K562 (cell line): ENCODE measurements at regions not wholly inside any gene's neighbourhood (a gene's known extent, or its start where the extent isn't known, plus 50 kb on each side); places are given as distances from the start of the nearest gene placed in this dataset.

Source experiments
- ATAC-seq: fragments of 200-7000 bp; cut with Tn5 transposase; 3 replicates; pipeline ENCODE4 v1.9.1; 2020; ENCODE audit warnings: moderate library complexity
- BruUV-seq: library from RNA; stranded (reverse); fragments of 400-500 nt; replicated peaks from 2 replicates; lab custom pipeline; 2021; lab: Mats Ljungman, UMichigan
- CTCF ChIA-PET: fragments of 300-600 bp; formaldehyde crosslinking; extraction: SDS; loops from one replicate; lab custom pipeline; 2021; ENCODE audit warnings: low intra/inter-chr PET ratio; lab: Yijun Ruan, JAX
- POLR2A ChIA-PET: fragments of 300-600, 350-650 bp; sonication (Branson Sonifier 250); formaldehyde crosslinking; extraction: SDS; loops from one replicate; lab custom pipeline; 2021; ENCODE audit warnings: antibody characterized with exemption, inconsistent platforms; lab: Yijun Ruan, JAX
- DNase-seq, 4 experiments: peaks; one replicate each; pipeline versions ENCODE4 v3.0.0 to v3.0.0-alpha.2; 2011 to 2018; ENCODE audit warnings: low spot score in 3 of 4, mixed read lengths in 3 of 4; ENCODE audit errors: extremely low read depth in 1 of 4
- FAIRE-seq: peaks from 2 replicates; lab custom pipeline; 2011; peaks lifted over from hg19 to GRCh38; lab: Jason Lieb, UNC
- H2AFZ ChIP-seq: 2 replicates; pipeline ENCODE4 v1.6.0; 2011; ENCODE audit warnings: low read depth, low read length, control low read depth, inconsistent platforms
- H3K27ac ChIP-seq: fragments of 200-600 bp; 3 replicates; pipeline ENCODE4 v1.8.0; 2011; ENCODE audit warnings: low read depth, mild to moderate bottlenecking, control low read depth, inconsistent platforms, low read length, moderate library complexity, mixed read lengths; ENCODE audit errors: extremely low read depth
- H3K27me3 ChIP-seq, 2 experiments: fragments of 300-600 bp in 1 of 2; 2 replicates in 1 of 2; 3 replicates in 1 of 2; pipeline versions ENCODE4 v1.6.0 to v1.8.0; 2011; ENCODE audit warnings: inconsistent platforms in 2 of 2, low read length in 2 of 2, mild to moderate bottlenecking in 1 of 2, mixed read lengths in 1 of 2, moderate library complexity in 1 of 2; ENCODE audit not compliant: control insufficient read depth in 2 of 2, insufficient read depth in 2 of 2
- H3K36me3 ChIP-seq: fragments of 300-600 bp; 3 replicates; pipeline ENCODE4 v1.8.0; 2011; ENCODE audit warnings: mild to moderate bottlenecking, low read length, inconsistent platforms; ENCODE audit not compliant: control insufficient read depth, insufficient read depth
- H3K4me1 ChIP-seq, 2 experiments: fragments of 200-600 bp in 1 of 2; replicated peaks in 1 of 2; 2 replicates in 1 of 2; 3 replicates in 1 of 2; pipeline versions ENCODE4 v1.5.1 to v1.8.0; 2011; ENCODE audit warnings: inconsistent platforms in 2 of 2, low read length in 2 of 2, mild to moderate bottlenecking in 1 of 2, mixed read lengths in 1 of 2, moderate library complexity in 1 of 2; ENCODE audit not compliant: control insufficient read depth in 2 of 2, insufficient read depth in 2 of 2
- H3K4me2 ChIP-seq: 2 replicates; pipeline ENCODE4 v1.6.1; 2011; ENCODE audit warnings: low read length, control low read depth, inconsistent platforms, mixed read lengths; ENCODE audit not compliant: insufficient read depth
- H3K4me3 ChIP-seq: fragments of 200-600 bp; sonication (generic), shearing (Covaris generic); 2 replicates; pipeline ENCODE4 v1.5.1; 2016; ENCODE audit warnings: control low read depth, inconsistent platforms
- H3K79me2 ChIP-seq: fragments of 200-600 bp; 3 replicates; pipeline ENCODE4 v1.8.0; 2011; ENCODE audit warnings: low read length, inconsistent platforms; ENCODE audit not compliant: control insufficient read depth, insufficient read depth
- H3K9ac ChIP-seq, 2 experiments: 2 replicates each; pipeline versions ENCODE4 v1.6.0 to v1.6.1; 2011; ENCODE audit warnings: low read depth in 2 of 2, low read length in 2 of 2, control low read depth in 1 of 2, inconsistent platforms in 1 of 2, mild to moderate bottlenecking in 1 of 2, mixed read lengths in 1 of 2; ENCODE audit not compliant: insufficient read depth in 1 of 2
- H3K9me1 ChIP-seq: one replicate; pipeline ENCODE4 v1.6.0; 2011; ENCODE audit warnings: inconsistent platforms, mild to moderate bottlenecking, low read length, moderate library complexity; ENCODE audit not compliant: control insufficient read depth, insufficient read depth
- H3K9me3 ChIP-seq: replicated peaks from 2 replicates; pipeline ENCODE4 v1.5.1; 2011; ENCODE audit warnings: low read depth, low read length, inconsistent platforms; ENCODE audit not compliant: control insufficient read depth, insufficient read depth
- H4K20me1 ChIP-seq: replicated peaks from 2 replicates; pipeline ENCODE4 v1.6.1; 2011; ENCODE audit warnings: low read length, inconsistent platforms, mixed read lengths; ENCODE audit not compliant: control insufficient read depth, insufficient read depth
- KDM2B ChIP-seq: fragments of 250-450 bp; sonication (Bioruptor Pico); IDR thresholded peaks from 2 replicates; pipeline ENCODE4 v1.8.0; 2021; ENCODE audit warnings: mild to moderate bottlenecking, moderate library complexity
- PURB ChIP-seq: sonication (generic); formaldehyde crosslinking; IDR thresholded peaks from 2 replicates; pipeline ENCODE4 v1.9.0; 2021; ENCODE audit warnings: low read depth, mild to moderate bottlenecking, missing genetic modification reagents
- TCF3 ChIP-seq: sonication (generic); formaldehyde crosslinking; IDR thresholded peaks from 2 replicates; pipeline ENCODE4 v1.4.0; 2020; ENCODE audit warnings: mild to moderate bottlenecking, missing genetic modification reagents
- TSC22D4 ChIP-seq: fragments of 450-650 bp; IDR thresholded peaks from 2 replicates; pipeline ENCODE4 v1.6.1; 2016; ENCODE audit warnings: missing genetic modification characterization, missing biosample characterization, control low read depth
- WGBS: fragments of 100-300 bp; shearing (Covaris generic); methylation state at CpG from one replicate; pipeline ENCODE4 v1.1.6; 2016; ENCODE audit warnings: low coverage, mixed read lengths; ENCODE audit not compliant: insufficient coverage; ENCODE audit errors: missing lambda C conversion rate; 5-methylcytosine and 5-hydroxymethylcytosine counted together
- in situ Hi-C: fragments of 300-500 bp; cut with MboI; formaldehyde crosslinking; loops from 4 replicates; pipeline ENCODE4 v1.15.0; 2018; ENCODE audit warnings: inconsistent platforms, mixed read lengths
- intact Hi-C: fragments of 100-400 bp; cut with micrococcal nuclease; formaldehyde crosslinking; loops from 2 replicates; pipeline ENCODE4 v1.14.2; 2022
- TF ChIP-seq, protein P1 (sequence below): fragments of 450-650 bp; IDR thresholded peaks from 2 replicates; pipeline ENCODE4 v1.6.1; 2016; ENCODE audit warnings: antibody characterized with exemption
- TF ChIP-seq, protein P2 (sequence below): sonication (generic); formaldehyde crosslinking; IDR thresholded peaks from 2 replicates; pipeline ENCODE4 v1.8.1; 2023; ENCODE audit warnings: mild to moderate bottlenecking, missing genetic modification reagents

- BruUV-seq, result no TSS peak
- ATAC-seq, result no peak
- intact Hi-C loops (no loop called here), in situ Hi-C loops (no loop called here)
- H3K4me2 ChIP-seq, result no peak overlapping the region
- no peak overlapping the region for H3K4me3 ChIP-seq
- TF ChIP-seq PURB (CRISPR knock-in tag), result no peak
- TF ChIP-seq KDM2B (CRISPR knock-in tag), result no peak
- TF ChIP-seq, protein P1, sequence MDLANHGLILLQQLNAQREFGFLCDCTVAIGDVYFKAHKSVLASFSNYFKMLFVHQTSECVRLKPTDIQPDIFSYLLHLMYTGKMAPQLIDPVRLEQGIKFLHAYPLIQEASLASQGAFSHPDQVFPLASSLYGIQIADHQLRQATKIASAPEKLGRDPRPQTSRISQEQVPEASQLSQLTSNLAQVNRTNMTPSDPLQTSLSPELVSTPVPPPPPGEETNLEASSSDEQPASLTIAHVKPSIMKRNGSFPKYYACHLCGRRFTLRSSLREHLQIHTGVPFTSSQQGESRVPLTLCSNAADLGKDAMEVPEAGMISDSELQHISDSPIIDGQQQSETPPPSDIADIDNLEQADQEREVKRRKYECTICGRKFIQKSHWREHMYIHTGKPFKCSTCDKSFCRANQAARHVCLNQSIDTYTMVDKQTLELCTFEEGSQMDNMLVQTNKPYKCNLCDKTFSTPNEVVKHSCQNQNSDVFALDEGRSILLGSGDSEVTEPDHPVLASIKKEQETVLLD, result no peak
- no peak for TF ChIP-seq TSC22D4 (tag)
- TF ChIP-seq, protein P2, sequence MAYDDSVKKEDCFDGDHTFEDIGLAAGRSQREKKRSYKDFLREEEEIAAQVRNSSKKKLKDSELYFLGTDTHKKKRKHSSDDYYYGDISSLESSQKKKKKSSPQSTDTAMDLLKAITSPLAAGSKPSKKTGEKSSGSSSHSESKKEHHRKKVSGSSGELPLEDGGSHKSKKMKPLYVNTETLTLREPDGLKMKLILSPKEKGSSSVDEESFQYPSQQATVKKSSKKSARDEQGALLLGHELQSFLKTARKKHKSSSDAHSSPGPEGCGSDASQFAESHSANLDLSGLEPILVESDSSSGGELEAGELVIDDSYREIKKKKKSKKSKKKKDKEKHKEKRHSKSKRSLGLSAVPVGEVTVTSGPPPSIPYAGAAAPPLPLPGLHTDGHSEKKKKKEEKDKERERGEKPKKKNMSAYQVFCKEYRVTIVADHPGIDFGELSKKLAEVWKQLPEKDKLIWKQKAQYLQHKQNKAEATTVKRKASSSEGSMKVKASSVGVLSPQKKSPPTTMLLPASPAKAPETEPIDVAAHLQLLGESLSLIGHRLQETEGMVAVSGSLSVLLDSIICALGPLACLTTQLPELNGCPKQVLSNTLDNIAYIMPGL (CRISPR knock-in tag), result no peak
- no peak for TF ChIP-seq TCF3 (CRISPR knock-in tag)
- H3K27me3 ChIP-seq, result no peaks in the 10 kb centered on the region
- WGBS, result 3% methylated on average over 3 of the region's 3 CpGs
- ChIA-PET POLR2A (interaction anchor here (0.6 kb wide), 1 partner anchor 13 kb away, joined by 3 read pairs; no protein-coding TSS in a partner anchor), CTCF (no interaction called here)
- H3K27ac ChIP-seq, result no peak overlapping the region
- H3K9me3 ChIP-seq, result no peaks in the 10 kb centered on the region
- H3K4me1 ChIP-seq, result no peaks in the 10 kb centered on the region
- H3K9ac ChIP-seq, result no peak overlapping the region
- H4K20me1 ChIP-seq, result no peaks in the 10 kb centered on the region
- no peaks in the 10 kb centered on the region for H3K9me1 ChIP-seq
- H2AFZ ChIP-seq, result no peak overlapping the region
- no peaks in the 10 kb centered on the region for H3K36me3 ChIP-seq
- no peak for FAIRE-seq
- no peaks in the 10 kb centered on the region for H3K79me2 ChIP-seq
- DNase-seq, result no peak
These were observed 127.7 kb downstream of the DIRAS2 start for GRCh38 chr9:90514877-90515276.
